ENCODE measurements at regions not wholly inside any gene's neighbourhood (a gene's known extent, or its start where the extent isn't known, plus 50 kb on each side); places are given as distances from the start of the nearest gene placed in this dataset.

GRCh38 chr11:70670676-70671034 lies 272.3 kb downstream of the CTTN start:
- no peak for TF ChIP-seq ERF (CRISPR knock-in tag; IDR thresholded peaks at IDR 0.05)
- TF ChIP-seq CBFA2T3 (IDR thresholded peaks at IDR 0.05) = no peak
- no peak for TF ChIP-seq E2F1 (CRISPR knock-in tag; IDR thresholded peaks at IDR 0.05)
- TF ChIP-seq JUND (IDR thresholded peaks at IDR 0.05; ENCODE audit: borderline replicate concordance, low read depth, low read length) = no peak
- TF ChIP-seq JUND (tag; IDR thresholded peaks at IDR 0.05; ENCODE audit: borderline replicate concordance, low read depth, low read length) = no peak
- no peak for TF ChIP-seq RBM14 (IDR thresholded peaks at IDR 0.05; ENCODE audit: borderline replicate concordance, insufficient read depth, low read depth, low read length)
- no peak for TF ChIP-seq NFRKB (IDR thresholded peaks at IDR 0.05; ENCODE audit: low read depth)
- intact Hi-C loops (cut with micrococcal nuclease) = no loop called here
- under 1% methylated on average over 15 of the region's 15 CpGs for WGBS (ENCODE audit: insufficient coverage, low coverage, missing lambda C conversion rate)
- no peak for ATAC-seq
- H2AFZ ChIP-seq (ENCODE audit: low read depth, low read length) = no peak overlapping the region
- no peak overlapping the region for H3K4me2 ChIP-seq (ENCODE audit: insufficient read depth, low read length)
- H3K9ac ChIP-seq (ENCODE audit: insufficient read depth in 1 of 2, low read depth in 2 of 2, low read length in 2 of 2) = no peak overlapping the region
- DNase-seq (ENCODE audit: extremely low read depth in 1 of 4, low spot score in 3 of 4) = no peak
- ChIA-PET POLR2A (no interaction called here), CTCF (ENCODE audit: low intra/inter-chr PET ratio) (no interaction called here)
- H3K4me3 ChIP-seq = no peak overlapping the region
- H3K79me2 ChIP-seq (ENCODE audit: control insufficient read depth, insufficient read depth, low read length) = no peaks in the 10 kb centered on the region
- H4K20me1 ChIP-seq (replicated peaks; ENCODE audit: control insufficient read depth, insufficient read depth, low read length) = peaks cover 11% of the 10 kb centered on the region; the same call in 1 of the 2 replicates
- no peak overlapping the region for H3K27ac ChIP-seq (ENCODE audit: extremely low read depth, low read depth, low read length)
- H3K9me3 ChIP-seq (replicated peaks; ENCODE audit: control insufficient read depth, insufficient read depth, low read depth, low read length) = no peaks in the 10 kb centered on the region
- FAIRE-seq = no peak
- H3K27me3 ChIP-seq (ENCODE audit: control insufficient read depth in 2 of 2, insufficient read depth in 2 of 2, low read length in 2 of 2) = peaks cover 13 to 66% of the 10 kb centered on the region in 2 experiments; a peak in 4 of 5 replicates
- in situ Hi-C loops (cut with MboI) = no loop called here
- no peaks in the 10 kb centered on the region for H3K36me3 ChIP-seq (ENCODE audit: control insufficient read depth, insufficient read depth, low read length)
- BruUV-seq (replicated peaks) = no TSS peak
- no peaks in the 10 kb centered on the region for H3K4me1 ChIP-seq (replicated peaks in 1 of 2; ENCODE audit: control insufficient read depth in 2 of 2, insufficient read depth in 2 of 2, low read length in 2 of 2)
- no peaks in the 10 kb centered on the region for H3K9me1 ChIP-seq (ENCODE audit: control insufficient read depth, insufficient read depth, low read length)

All from K562 (cell line).